Activated CD4-positive, alpha-beta T cell treated with anti-CD3 and anti-CD28 coated beads, Interleukin-2, Interleukin-4, amounts not matched to agents 100 ng/mL and 50 ng/mL, durations not matched to agents 16 hours and 8 hours (primary cell): ENCODE measurements at regions not wholly inside any gene's neighbourhood (a gene's known extent, or its start where the extent isn't known, plus 50 kb on each side); places are given as distances from the start of the nearest gene placed in this dataset.

ENCODE experiments used
- DNase-seq: peaks from one replicate; pipeline ENCODE4 v3.0.0-alpha.2; 2020; ENCODE audit warnings: low spot score

DNA sequence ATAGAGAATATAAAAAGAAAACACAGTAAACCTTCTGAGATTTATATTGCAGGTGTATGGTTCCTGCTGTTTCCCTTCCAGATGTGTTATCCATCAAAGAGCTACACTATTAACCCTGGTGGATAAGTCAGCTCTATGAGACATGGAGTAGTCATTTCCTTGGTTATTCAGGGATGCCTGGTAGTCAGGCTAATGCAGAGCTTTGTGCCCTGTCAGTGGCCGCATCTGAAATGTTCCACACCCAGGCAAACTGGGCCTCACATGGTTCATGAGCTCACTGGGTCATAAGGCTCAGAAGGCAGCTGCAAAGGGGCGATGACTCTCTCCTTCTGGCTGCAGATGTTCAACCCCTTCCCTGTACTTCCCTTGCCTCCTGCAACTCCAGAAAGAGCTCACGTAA lies 473.6 kb downstream of the EPHA7 start:
- no peak for DNase-seq

DNA sequence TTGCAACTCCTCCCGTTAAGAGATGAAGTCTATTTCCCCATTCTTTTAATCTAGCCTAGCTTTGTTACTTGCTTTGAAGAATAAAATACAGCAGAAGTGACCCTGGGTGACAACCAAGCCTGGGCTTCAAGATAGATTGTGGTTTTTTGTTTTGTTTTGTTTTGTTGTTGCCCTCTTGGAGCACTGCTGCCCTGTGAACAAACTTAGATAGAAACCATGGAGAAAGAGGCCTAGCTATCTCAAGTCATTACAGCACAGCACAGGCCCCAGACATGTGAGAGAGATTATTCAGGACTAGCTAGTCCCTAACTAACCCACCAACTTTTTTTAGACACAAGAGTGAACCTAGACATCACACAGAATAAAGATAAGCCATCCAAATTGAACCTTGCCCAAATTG lies 475.2 kb downstream of the EPHA7 start:
- no peak for DNase-seq

DNA sequence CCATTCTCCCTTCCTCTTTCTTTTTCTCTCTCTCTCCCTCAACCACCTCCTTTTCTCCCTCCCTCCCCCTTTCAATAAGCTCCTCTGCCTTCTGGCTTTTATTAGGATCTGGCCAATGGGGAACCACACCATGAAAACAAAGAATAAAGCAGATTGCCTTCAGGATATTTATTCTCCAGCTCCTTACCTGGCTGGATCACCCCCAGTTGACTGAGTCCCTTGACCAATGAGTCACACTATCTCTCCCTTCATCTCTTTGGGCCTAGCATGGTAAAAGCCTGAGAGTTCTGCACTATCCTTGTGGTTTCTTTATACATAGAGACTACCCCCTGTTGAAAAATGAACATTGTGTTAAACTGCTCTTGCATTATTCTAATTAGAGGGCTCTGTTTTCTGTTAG lies 476.8 kb downstream of the EPHA7 start:
- DNase-seq = no peak

DNA sequence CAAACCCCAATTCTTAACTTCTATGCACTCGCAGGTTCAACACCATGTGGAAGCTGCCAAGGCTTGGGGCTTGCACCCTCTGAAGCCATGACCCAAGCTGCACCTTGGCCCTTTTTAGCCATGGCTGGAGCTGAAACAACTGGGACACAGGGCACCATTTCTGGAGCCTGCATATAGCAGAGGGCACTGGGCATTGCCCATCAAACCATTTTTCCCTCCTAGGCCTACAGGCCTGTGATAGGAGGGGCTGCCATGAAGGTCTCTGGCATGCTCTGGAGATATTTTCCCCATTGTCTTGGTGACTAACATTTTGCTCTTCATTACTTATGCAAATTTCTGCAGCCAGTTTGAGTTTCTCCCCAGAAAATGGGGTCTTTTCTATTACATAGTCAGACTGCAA lies 484.7 kb downstream of the EPHA7 start:
- no peak for DNase-seq

DNA sequence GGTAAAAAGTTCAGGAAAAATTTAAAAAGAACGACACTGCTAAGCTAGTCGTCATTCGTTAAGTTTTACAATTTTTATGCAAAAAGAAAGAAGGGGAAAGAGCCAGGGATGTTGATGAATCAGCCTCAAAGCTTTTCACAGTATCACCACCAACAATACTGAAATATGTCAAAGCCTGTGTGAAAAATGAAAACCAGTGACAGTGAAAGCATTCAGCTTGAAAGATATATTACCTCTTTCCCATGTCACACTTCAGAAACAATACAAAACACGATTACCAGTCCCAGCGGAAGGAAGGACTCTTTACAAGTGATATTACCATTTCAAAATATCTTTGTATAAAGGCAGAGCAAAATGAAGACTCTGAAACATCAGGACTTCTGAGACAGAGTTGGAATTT lies 489.2 kb downstream of the EPHA7 start:
- no peak for DNase-seq

DNA sequence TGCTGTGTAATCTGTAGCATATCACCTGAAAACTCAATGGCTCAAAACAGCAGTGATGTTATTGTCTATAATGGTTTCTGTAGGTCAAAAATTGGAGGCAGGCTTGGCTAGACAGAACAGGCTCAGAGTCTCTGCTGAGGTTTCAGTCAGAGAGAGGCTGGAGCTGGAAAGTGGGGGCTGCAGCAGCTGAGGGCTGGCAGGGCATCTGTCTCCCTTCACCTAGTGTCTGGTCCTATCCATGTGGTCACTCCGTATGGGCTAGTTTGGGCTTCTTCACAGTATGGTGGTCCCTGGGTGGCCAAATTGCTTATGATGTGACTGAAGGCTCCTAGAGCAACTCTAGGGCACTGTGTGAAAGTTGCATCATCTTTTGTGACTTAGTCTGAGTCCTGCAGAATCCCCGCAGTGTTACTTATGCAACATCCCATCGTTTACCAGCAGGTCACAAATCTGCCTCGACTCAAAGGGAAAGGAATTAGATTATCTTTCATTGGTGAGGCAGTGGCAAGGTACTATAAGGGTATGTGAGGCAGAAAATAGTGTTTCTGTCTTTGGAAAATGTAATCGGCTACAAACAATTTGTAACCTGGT lies 497.0 kb downstream of the EPHA7 start:
- DNase-seq = no peak

DNA sequence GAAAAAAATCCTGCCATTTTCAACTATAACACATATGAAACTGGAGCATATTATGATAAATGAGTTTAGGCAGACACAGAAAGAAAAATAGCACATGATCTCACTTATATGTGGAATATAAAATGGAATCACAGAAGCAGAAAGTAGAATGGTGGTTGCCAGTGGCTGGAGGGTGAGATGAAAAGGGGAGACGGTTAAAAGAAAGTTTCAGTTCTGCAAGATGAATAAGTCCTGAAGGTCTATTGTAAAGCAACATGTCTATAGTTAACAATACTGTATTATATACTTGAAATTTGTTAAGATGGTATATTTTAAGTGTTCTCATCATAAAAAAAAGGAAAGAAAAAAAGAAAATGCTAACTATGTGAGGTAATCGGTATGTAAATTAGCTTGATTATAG lies 503.9 kb downstream of the EPHA7 start:
- no peak for DNase-seq

DNA sequence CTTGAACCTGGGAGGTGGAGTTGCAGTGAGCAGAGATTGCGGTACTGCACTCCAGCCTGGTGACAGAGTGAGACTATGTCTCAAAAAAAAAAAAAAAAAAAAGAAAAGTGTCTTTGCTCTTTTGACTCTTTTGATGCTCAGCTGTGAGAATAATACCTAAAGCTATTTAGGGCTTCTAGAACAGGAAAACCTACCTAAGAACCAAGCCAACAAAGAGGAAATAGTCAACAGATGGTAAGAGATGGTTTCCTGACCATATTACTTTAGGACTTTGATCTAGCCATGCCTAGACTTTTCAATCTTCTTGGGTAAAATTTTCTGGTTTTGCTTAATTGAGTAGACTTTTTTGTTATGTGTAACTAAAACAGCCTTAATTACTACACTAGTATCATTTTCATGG lies 508.1 kb downstream of the EPHA7 start:
- DNase-seq = no peak

DNA sequence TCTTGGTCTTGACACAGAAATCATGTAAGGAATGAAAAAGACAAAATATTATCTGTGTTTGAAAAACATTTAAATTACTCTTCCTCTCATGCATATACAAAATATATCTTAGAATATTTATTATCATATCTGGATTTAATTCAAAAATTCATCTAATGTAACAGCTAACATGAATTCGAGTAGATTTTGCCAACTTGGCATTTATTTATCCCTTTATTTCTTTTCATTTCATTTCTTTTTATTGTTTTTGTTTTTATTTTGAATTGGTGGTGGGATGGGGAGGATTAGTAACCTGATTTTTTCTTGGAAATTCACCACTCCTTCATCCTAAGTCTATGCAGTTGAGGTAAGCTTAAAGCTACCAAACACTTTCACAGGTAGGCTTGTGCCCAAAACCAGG lies 508.7 kb downstream of the EPHA7 start:
- no peak for DNase-seq

DNA sequence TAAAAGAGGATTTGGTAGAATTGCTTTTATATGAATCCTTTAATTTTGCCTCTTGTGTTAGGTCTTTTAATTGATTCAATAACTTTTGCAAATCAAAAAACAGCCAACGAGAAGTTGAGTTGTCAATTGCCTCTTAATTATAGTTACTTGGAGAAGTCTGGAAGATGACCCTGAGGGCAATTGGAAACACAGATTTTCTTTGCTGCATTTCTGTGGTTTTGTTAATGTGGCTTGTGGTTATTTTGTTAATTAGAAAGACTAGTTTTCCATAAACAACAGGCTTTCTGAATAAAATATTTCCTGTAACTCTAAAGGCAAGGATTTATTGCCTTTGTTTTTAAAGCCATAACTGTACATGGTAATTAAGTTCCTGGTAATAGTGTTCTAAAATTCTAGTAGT lies 513.0 kb downstream of the EPHA7 start:
- no peak for DNase-seq

DNA sequence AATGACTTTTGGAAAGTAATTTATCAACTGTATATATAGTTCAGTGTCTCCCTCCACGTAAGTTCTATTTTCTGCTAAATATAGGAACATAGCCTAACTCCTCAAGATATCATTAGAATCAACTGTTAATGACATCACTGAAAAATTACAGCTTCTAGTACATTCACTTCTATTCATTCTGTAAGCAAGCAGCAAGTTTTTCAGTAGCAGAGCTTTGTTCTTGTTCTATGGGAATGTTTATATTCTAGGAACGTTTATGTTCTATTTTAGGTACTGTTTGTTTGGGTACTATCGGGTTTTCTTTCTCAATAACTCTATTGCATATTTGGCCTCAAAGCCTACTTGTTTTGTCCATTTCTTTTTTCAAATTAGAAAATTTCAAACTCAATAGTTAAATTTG lies 525.6 kb downstream of the EPHA7 start:
- no peak for DNase-seq

DNA sequence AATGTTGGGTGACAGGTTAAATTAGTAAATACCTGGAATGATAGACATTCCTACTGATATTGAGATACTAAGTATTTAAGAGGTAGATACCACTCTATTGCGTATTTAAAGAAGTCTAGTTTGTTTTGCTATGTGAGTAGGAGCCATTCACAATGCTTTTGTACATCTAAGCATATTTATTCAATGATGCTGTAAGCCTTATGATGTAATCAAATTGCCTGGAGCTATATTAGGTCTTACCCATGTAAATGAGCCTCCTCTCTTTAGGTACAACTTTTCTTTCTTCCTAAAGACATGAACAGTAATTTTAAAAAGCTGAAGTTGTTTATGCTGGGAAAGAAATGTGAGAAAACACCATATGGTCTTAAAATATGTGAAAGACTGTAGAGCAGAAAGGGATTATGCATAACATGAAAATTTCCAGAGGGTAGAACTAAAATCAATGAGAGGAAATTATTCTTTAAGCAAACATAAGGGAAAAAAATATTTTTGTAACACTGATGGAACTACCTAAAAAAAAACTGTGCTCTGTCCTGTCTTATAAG lies 526.7 kb downstream of the EPHA7 start:
- no peak for DNase-seq

DNA sequence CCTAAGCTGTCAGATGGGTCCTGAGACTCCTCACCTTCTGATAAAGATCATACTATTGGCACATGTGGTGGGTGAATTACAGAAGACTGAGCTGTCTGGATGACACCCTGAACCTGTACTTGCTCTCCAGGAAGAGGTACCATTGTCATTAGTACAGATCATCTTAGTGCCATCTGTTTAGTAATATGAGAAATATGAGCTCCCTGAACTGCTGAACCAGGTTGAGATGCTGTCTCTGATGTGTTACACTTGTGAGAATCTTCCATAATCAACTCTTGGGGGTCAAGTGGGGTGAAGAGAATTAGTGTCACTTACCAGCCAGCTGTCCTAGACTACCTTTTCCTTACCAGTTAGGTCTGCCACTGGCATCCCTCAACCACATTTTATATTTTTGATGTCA lies 531.0 kb downstream of the EPHA7 start:
- DNase-seq = no peak

DNA sequence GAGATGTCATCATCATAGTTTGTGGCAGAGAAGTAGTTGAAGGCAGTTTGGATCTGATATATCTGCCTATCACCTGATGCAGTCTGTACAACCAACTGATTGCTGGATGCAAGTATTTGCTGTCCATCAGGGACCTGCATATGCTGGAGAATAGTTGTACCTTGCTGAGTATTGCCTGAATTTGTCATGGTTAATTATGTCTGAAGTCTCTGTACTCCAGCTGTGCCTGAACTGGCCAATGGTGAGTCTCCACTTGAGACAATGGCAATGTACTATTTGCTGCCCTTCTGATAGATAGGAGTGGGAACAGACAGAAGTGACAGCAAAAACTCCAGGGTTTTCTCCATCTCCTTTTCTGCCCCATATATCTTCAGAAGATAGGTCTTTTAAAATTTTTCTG lies 531.5 kb downstream of the EPHA7 start:
- no peak for DNase-seq

DNA sequence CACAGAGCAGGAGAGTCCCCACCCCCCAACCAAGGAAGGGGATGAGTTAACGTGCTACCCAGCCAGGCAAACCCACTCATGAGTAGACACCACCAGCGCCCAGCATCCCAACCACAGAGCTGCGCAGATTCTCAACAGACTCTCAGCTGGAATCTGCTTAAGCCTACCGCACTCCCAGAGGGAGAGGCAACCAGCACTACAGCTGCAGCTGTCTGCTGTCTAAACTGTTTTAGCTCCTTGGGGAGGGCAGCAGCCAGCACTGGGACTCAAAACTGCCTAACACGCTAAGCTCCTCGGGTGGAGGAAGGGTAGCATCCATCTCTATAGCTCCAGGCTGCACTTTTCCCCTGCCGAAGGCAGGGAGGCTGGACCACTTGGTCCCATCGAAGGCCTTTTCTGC lies 539.8 kb downstream of the EPHA7 start:
- DNase-seq = no peak

DNA sequence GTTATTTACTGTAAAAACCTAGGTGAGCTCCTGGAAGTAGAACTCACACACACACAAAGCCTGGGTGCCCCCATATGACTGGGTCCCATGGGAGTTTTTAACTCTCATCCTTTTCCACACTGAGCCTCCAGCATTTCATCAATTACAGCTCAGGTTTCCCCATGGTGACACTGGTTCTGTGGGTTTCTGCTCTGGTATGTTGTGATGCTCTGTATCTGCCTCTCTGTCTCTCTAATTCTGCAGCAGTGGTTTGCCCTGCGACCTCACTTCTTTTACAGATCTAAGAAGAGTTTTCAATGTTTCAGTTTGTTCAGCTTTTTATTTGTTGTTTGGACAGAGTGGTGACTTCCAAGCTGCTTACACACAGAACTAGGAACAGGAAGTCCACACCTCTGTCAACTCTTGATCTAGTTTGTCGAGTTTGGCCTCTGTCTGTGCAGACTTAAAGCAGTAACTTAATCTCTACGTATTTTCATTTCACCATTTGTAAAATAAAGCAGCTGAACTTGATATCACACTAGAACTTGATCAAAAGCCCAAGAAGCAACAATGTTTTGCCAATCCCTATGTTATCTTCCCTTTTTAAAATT lies 554.3 kb downstream of the EPHA7 start:
- DNase-seq = no peak

DNA sequence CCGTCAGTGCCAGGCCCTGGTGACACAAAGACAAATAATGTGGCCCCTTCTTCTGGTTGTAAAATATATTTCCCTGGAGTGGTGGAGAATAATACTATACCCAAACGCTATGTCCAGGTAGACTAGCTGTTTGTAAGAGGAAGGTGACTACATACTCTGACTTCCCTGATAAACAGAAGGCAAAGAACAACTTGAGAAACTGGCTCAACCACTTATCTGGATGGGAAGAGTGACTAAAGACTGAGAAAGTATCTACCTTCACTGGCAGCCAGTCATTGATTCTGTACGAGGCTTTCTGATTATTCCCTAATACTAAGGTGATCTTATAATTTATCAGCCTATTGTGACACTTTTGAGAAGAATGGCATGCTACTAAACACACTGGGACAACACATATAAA lies 569.7 kb downstream of the EPHA7 start:
- no peak for DNase-seq

DNA sequence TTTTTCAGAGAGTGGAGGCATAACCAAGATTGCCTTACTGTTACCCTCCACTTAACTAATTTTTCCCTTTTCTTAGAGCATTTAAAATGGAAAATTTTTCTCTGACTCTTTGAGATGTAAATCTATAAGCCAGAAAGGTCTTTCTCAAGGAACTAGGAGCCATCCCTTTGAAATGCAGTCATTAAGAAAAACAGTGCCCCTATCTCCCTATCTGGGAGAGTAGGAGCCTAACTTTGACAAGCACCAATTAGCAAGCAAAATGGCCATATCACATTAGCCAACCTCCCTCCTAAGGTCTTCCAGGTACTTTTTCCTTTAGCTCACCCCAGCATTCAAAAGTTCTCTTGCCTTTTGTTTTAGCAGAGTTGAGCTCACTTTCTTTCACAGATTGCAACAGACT lies 570.5 kb downstream of the EPHA7 start:
- DNase-seq = no peak

DNA sequence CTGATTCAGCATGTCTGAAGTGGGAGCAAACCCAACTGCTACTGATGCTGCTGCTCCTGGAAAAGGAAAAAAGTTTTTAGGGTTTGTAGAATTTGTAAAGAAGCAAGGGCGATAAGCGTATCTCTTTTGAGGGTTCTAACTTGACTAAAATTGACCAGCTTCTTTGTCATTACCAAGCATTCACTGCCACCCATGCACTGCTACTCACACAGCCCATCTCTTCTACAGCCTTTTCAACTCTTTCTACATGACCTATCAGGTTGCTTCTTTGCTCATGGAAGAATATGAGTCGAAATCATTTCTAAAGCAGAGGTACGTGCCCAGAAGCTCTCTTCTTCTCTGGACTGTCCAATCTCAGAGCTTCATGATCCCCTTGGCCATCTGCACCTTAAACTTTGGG lies 570.9 kb downstream of the EPHA7 start:
- DNase-seq = no peak

DNA sequence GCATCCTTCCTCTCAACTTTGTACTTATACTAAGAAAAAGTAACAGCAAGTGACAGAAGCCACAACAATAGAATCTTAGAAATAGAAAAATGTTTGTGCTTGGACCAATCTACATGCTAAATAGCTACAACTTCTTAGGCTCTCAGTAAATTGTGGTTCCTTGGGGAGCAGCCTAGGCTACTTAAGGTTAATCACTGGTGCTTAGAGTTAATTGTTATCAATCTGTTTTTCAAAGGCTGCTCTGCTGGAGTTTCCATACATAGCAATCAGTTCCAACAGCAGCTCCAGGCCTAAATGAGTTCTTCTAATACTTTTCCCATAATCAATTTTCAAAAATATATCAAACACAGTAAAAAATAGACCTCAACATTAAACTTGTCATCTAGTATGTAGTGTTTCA lies 571.4 kb downstream of the EPHA7 start:
- DNase-seq = no peak

DNA sequence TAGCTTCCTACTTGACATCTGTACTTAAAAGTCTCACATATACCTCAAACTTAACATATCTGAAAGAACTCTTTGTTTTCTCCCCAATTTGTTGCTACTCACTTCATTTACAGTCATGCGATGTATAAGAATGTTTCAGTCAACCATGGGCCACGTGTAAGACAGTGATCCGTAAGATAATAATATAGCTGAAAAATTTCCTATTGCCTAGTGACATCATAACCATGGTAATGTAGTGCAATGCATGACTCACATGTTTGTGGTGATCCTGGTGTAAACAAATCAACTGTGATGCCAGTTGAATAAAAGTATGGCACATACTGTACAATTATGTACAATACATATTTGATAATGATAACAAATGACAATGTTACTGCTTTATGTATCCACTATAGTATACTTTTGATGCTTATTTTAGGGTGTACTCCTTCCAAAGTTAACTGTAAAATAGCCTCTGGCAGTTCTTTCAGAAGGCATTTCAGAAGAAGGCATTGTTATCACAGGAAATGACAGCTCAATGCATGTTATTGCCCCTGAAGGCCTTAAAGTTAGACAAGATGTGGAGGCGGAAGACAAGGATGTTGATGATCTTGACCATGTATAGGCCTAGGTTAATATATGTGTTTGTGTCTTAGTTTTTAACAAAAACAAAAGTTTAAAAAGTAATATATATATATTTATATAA lies 579.0 kb downstream of the EPHA7 start:
- no peak for DNase-seq

DNA sequence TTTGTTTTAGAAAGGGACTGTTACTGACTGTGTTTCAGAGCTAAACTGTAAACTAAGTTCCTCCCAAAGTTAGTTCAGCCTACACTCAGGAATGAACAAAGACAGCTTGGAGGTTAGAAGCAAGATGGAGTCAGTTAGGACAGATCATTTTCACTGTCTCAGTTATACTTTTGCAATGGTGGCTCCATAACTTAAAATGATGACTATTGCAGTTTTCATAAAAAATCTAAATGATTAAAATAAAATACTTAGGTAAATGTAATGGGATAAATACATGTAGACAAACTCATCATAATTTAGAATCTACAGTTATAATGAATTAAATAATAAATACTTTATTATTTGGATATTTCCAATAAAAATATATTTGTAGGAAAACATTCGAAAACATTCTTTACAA lies 590.6 kb downstream of the EPHA7 start:
- no peak for DNase-seq

DNA sequence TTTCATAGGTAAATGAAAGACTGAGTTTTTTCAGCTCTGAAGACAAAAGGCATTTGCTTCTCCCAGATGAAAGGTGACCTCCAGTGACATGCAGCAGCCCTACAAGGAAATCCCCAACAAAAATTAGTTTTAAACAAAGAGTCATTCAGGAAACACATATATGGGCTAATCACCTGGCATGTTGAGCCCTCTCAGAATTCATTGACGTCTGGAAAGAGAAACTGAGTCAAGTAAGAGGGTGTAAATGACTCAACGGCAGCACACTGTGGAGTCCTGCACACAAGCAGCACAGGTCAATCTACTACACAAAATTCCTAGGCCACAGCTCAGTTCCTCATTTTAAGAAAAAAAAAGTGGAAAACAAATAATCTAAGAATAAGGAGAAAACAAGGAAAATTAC lies 592.3 kb downstream of the EPHA7 start:
- DNase-seq = no peak

DNA sequence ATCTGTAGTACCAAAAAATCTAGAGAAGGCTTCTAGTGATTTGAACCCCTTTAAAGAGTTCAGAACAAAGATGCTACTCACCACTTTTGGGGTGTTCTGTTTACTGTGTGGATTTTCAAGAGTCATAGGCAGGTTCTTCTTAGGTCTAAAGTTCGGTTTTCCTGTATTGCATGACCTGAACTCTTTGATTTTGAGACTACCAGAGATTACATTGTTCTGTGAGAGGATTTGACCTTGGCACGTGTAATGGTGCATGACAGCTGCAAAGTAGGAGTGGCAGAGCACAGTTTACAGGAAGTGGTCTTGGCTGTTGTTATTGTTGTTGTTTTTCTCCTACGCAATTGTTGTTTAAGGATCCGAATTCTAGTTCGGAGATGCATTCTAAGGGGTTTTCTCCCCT lies 592.7 kb downstream of the EPHA7 start:
- no peak for DNase-seq
